Sigmoid colon (tissue), 4 donors: ENCODE measurements at regions not wholly inside any gene's neighbourhood (a gene's known extent, or its start where the extent isn't known, plus 50 kb on each side); places are given as distances from the start of the nearest gene placed in this dataset.

ENCODE experiments used
- EP300 ChIP-seq, 4 donors: sonication (generic); formaldehyde crosslinking; IDR thresholded peaks; one replicate each; pipeline ENCODE4 v1.6.1; 2017; ENCODE audit warnings: antibody characterized with exemption in 4 of 4
- POLR2A ChIP-seq, 2 donors: fragments of 450-650 bp; IDR thresholded peaks; one replicate each; pipeline ENCODE4 v1.6.1; 2016; ENCODE audit warnings: antibody characterized with exemption in 2 of 2, mild to moderate bottlenecking in 2 of 2, moderate library complexity in 2 of 2
- TF ChIP-seq, protein P1 (sequence below), 4 experiments: fragments of 450-650 bp in 3 of 4; fragments of 200-600 bp in 1 of 4; IDR thresholded peaks; one replicate each; pipeline ENCODE4 v1.5.1; 2016 to 2019; ENCODE audit warnings: antibody characterized with exemption in 4 of 4, mild to moderate bottlenecking in 3 of 4, moderate library complexity in 2 of 4

DNA sequence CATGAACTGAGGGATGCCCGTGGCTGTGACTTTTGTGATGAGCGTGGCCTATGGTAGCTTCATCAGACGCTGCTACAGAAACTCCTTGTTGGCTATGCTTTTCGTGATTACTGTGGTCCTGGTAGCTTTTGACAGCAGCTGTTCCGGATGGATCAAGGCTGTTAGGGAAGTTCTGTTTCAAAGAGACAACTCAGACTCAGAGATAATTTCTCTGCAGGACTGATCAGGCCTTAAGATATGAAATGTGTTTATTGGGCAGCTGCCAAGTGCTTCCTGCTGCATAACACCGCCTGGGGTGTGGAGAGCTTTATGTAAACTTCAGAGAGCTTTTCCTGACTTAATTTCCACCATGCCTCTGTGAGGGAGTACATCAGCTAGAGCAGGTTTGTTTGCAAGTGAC lies 243.8 kb downstream of the TSN start:
- TF ChIP-seq POLR2A (IDR thresholded peaks at IDR 0.05) (no peak), EP300 (IDR thresholded peaks at IDR 0.05) (no peak)
- TF ChIP-seq, protein P1, sequence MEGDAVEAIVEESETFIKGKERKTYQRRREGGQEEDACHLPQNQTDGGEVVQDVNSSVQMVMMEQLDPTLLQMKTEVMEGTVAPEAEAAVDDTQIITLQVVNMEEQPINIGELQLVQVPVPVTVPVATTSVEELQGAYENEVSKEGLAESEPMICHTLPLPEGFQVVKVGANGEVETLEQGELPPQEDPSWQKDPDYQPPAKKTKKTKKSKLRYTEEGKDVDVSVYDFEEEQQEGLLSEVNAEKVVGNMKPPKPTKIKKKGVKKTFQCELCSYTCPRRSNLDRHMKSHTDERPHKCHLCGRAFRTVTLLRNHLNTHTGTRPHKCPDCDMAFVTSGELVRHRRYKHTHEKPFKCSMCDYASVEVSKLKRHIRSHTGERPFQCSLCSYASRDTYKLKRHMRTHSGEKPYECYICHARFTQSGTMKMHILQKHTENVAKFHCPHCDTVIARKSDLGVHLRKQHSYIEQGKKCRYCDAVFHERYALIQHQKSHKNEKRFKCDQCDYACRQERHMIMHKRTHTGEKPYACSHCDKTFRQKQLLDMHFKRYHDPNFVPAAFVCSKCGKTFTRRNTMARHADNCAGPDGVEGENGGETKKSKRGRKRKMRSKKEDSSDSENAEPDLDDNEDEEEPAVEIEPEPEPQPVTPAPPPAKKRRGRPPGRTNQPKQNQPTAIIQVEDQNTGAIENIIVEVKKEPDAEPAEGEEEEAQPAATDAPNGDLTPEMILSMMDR (IDR thresholded peaks at IDR 0.05): no peak
